Panc1 (cell line): ENCODE measurements at regions not wholly inside any gene's neighbourhood (a gene's known extent, or its start where the extent isn't known, plus 50 kb on each side); places are given as distances from the start of the nearest gene placed in this dataset.

ENCODE experiments used
- ATAC-seq: fragments of 200-7000 bp; cut with Tn5 transposase; 2 replicates; pipeline ENCODE4 v1.9.1; 2020; ENCODE audit warnings: mild to moderate bottlenecking, moderate library complexity
- BruUV-seq: library from RNA; stranded (reverse); fragments of 400-500 nt; replicated peaks from 2 replicates; lab custom pipeline; 2021; lab: Mats Ljungman, UMichigan
- CTCF ChIA-PET: fragments of 300-600 bp; sonication (Branson Sonifier 250); formaldehyde crosslinking; loops from one replicate; lab custom pipeline; 2022; ENCODE audit warnings: antibody characterized with exemption; lab: Charles Lee
- POLR2A ChIA-PET: fragments of 300-600 bp; sonication (Branson Sonifier 250); formaldehyde crosslinking; loops from one replicate; lab custom pipeline; 2022; ENCODE audit warnings: antibody characterized with exemption; lab: Charles Lee
- DNase-seq: peaks from one replicate; pipeline ENCODE4 v3.0.0-alpha.2; 2010; ENCODE audit warnings: low read depth, low spot score
- H3K27ac ChIP-seq: 2 replicates; pipeline ENCODE4 v1.5.1; 2011; ENCODE audit warnings: mild to moderate bottlenecking, low read length, inconsistent platforms
- H3K27me3 ChIP-seq: fragments of 200-500 bp; sonication (Bioruptor generic); 2 replicates; pipeline ENCODE4 v1.6.0; 2014; ENCODE audit warnings: low read length, inconsistent platforms; ENCODE audit not compliant: control insufficient read depth, insufficient read depth
- H3K36me3 ChIP-seq: fragments of 200-500 bp; sonication (Bioruptor generic); 2 replicates; pipeline ENCODE4 v1.5.1; 2014; ENCODE audit warnings: inconsistent platforms, mild to moderate bottlenecking, low read length, moderate library complexity; ENCODE audit not compliant: control insufficient read depth, insufficient read depth
- H3K4me1 ChIP-seq: 2 replicates; pipeline ENCODE4 v1.5.1; 2011; ENCODE audit warnings: inconsistent platforms, mild to moderate bottlenecking, low read length, moderate library complexity; ENCODE audit not compliant: control insufficient read depth, insufficient read depth
- H3K4me3 ChIP-seq, 2 experiments: 2 replicates each; pipeline ENCODE4 v1.5.1; 2011 to 2012; ENCODE audit warnings: low read depth in 2 of 2, low read length in 2 of 2, mild to moderate bottlenecking in 2 of 2, inconsistent platforms in 1 of 2, moderate library complexity in 1 of 2
- H3K9me3 ChIP-seq: fragments of 200-500 bp; sonication (Bioruptor generic); 2 replicates; pipeline ENCODE4 v1.5.1; 2014; ENCODE audit warnings: low read depth, mild to moderate bottlenecking, inconsistent platforms, low read length, moderate library complexity; ENCODE audit not compliant: control insufficient read depth, insufficient read depth
- POLR2AphosphoS5 ChIP-seq: IDR thresholded peaks from 2 replicates; pipeline ENCODE4 v1.6.1; 2012; ENCODE audit warnings: mild to moderate bottlenecking, low read depth, low read length, moderate library complexity
- SIN3A ChIP-seq: IDR thresholded peaks from 2 replicates; pipeline ENCODE4 v1.6.1; 2012; ENCODE audit warnings: low read depth, mild to moderate bottlenecking, low read length, moderate library complexity, borderline replicate concordance; ENCODE audit not compliant: insufficient read depth
- TCF7L2 ChIP-seq: IDR thresholded peaks from 2 replicates; pipeline ENCODE4 v1.6.1; 2011; ENCODE audit warnings: mild to moderate bottlenecking, low read depth, low read length, inconsistent platforms
- in situ Hi-C: cut with HindIII; loops from 2 replicates; pipeline ENCODE4 v1.10.0; 2016; ENCODE audit warnings: low sequenced_read_pairs, low pct_unique_long_range_greater_than_20kb
- intact Hi-C: fragments of 100-400 bp; cut with micrococcal nuclease; formaldehyde crosslinking; loops from one replicate; pipeline ENCODE4 v1.10.0; 2022; ENCODE audit not compliant: unreplicated experiment
- TF ChIP-seq, protein P1 (sequence below), 2 experiments: IDR thresholded peaks; 2 replicates each; pipeline ENCODE4 v1.6.1; 2011 to 2012; ENCODE audit warnings: low read depth in 2 of 2, control low read depth in 1 of 2, low read length in 1 of 2, mild to moderate bottlenecking in 1 of 2, moderate library complexity in 1 of 2; ENCODE audit not compliant: insufficient read depth in 1 of 2
- TF ChIP-seq, protein P2 (sequence below): fragments of 450-650 bp; IDR thresholded peaks from 2 replicates; pipeline ENCODE4 v1.5.1; 2017; ENCODE audit warnings: mild to moderate bottlenecking

DNA sequence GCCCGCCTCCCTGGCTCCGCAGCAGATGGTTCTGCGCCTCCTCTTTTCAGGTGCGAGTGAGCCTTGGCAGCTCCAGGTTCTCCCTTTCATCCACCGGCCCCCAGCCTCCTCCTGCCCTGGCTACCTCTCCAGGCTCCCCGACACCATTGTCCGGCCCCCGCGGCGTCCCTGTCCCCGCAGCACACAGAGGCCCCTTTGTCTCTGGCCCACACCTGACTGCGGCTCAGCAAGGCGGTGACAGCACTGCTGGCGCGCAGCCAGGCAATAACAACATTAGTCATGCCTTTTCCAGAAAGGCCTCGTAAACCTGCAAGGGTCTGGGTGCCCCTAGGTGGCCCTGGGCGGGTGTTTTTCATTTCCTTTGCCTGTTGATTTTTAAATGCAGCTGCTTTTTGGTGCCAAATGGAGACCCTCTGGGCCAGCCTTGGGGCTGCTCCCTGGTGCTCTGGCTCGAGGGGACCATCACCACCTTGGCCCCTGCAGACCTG lies 73.2 kb upstream of the MEDAG start:
- Histone ChIP-seq H3K9me3 (no peaks in the 10 kb centered on the region), H3K4me3 (no peak overlapping the region), H3K36me3 (no peaks in the 10 kb centered on the region), H3K4me1 (peaks cover 40% of the 10 kb centered on the region), H3K27ac (peak overlapping the region; percentile 89), H3K27me3 (no peaks in the 10 kb centered on the region)
- DNase-seq (no peak), ATAC-seq (peak; percentile 92)
- ChIA-PET POLR2A (no interaction called here), CTCF (no interaction called here)
- intact Hi-C loops: no loop called here
- in situ Hi-C loops: no loop called here
- no TSS peak for BruUV-seq
- TF ChIP-seq, protein P1, sequence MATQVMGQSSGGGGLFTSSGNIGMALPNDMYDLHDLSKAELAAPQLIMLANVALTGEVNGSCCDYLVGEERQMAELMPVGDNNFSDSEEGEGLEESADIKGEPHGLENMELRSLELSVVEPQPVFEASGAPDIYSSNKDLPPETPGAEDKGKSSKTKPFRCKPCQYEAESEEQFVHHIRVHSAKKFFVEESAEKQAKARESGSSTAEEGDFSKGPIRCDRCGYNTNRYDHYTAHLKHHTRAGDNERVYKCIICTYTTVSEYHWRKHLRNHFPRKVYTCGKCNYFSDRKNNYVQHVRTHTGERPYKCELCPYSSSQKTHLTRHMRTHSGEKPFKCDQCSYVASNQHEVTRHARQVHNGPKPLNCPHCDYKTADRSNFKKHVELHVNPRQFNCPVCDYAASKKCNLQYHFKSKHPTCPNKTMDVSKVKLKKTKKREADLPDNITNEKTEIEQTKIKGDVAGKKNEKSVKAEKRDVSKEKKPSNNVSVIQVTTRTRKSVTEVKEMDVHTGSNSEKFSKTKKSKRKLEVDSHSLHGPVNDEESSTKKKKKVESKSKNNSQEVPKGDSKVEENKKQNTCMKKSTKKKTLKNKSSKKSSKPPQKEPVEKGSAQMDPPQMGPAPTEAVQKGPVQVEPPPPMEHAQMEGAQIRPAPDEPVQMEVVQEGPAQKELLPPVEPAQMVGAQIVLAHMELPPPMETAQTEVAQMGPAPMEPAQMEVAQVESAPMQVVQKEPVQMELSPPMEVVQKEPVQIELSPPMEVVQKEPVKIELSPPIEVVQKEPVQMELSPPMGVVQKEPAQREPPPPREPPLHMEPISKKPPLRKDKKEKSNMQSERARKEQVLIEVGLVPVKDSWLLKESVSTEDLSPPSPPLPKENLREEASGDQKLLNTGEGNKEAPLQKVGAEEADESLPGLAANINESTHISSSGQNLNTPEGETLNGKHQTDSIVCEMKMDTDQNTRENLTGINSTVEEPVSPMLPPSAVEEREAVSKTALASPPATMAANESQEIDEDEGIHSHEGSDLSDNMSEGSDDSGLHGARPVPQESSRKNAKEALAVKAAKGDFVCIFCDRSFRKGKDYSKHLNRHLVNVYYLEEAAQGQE (IDR thresholded peaks at IDR 0.05; ENCODE audit: insufficient read depth in 1 of 2, low read depth in 2 of 2, low read length in 1 of 2): no peak
- TF ChIP-seq SIN3A (no peak), TCF7L2 (peak; percentile 90), POLR2AphosphoS5 (peak; percentile 37; the same call in 1 of the 2 replicates)
- TF ChIP-seq, protein P2, sequence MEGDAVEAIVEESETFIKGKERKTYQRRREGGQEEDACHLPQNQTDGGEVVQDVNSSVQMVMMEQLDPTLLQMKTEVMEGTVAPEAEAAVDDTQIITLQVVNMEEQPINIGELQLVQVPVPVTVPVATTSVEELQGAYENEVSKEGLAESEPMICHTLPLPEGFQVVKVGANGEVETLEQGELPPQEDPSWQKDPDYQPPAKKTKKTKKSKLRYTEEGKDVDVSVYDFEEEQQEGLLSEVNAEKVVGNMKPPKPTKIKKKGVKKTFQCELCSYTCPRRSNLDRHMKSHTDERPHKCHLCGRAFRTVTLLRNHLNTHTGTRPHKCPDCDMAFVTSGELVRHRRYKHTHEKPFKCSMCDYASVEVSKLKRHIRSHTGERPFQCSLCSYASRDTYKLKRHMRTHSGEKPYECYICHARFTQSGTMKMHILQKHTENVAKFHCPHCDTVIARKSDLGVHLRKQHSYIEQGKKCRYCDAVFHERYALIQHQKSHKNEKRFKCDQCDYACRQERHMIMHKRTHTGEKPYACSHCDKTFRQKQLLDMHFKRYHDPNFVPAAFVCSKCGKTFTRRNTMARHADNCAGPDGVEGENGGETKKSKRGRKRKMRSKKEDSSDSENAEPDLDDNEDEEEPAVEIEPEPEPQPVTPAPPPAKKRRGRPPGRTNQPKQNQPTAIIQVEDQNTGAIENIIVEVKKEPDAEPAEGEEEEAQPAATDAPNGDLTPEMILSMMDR: no peak

DNA sequence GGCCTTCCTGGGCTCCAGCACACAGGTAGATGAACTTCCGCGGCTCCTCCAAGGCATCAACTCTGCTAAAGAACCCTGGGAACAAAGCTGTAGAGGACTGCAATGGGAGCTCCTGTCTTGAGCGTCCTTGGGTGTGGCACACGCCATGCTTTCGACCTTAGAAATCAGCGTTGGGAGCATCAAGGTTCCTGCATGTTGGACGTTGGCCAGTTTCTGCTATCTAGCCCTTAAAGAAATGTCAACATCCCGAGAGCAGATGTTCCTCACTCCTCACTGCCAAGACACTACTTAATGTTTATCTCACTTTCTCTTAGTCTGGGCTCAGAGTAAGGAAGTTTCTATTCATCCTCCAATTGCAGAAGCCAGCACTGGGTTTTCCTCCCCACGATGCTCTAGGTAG lies 70.6 kb upstream of the MEDAG start:
- no peak for ATAC-seq
- POLR2A ChIA-PET: no interaction called here
- intact Hi-C loops (no loop called here), in situ Hi-C loops (no loop called here)
- no peaks in the 10 kb centered on the region for H3K36me3 ChIP-seq
- peak overlapping the region; percentile 89 for H3K27ac ChIP-seq
- no TSS peak for BruUV-seq
- H3K4me1 ChIP-seq: peaks cover 34% of the 10 kb centered on the region
- H3K9me3 ChIP-seq: no peaks in the 10 kb centered on the region
- CTCF ChIA-PET: no interaction called here
- no peak for DNase-seq
- TF ChIP-seq SIN3A (no peak), POLR2AphosphoS5 (no peak), TCF7L2 (no peak)
- TF ChIP-seq, protein P1 (IDR thresholded peaks at IDR 0.05; ENCODE audit: insufficient read depth in 1 of 2, low read depth in 2 of 2, low read length in 1 of 2): no peak
- TF ChIP-seq, protein P2: no peak
- no peaks in the 10 kb centered on the region for H3K27me3 ChIP-seq
- H3K4me3 ChIP-seq: no peak overlapping the region
